B cell (primary cell): ENCODE measurements at regions not wholly inside any gene's neighbourhood (a gene's known extent, or its start where the extent isn't known, plus 50 kb on each side); places are given as distances from the start of the nearest gene placed in this dataset.

ENCODE experiments used
- ATAC-seq: fragments of 200-7000 bp; cut with Tn5 transposase; one replicate; pipeline ENCODE4 v1.10.0; 2021; ENCODE audit warnings: low read depth, mild to moderate bottlenecking, moderate number of reproducible peaks, moderate library complexity
- CTCF ChIA-PET: fragments of 350-600 bp; sonication (Branson Sonifier 250); formaldehyde crosslinking; loops from one replicate; lab custom pipeline; 2021; ENCODE audit warnings: antibody characterized with exemption, inconsistent platforms; lab: Charles Lee
- POLR2A ChIA-PET: fragments of 350-600 bp; sonication (Branson Sonifier 250); formaldehyde crosslinking; loops from one replicate; lab custom pipeline; 2021; ENCODE audit warnings: antibody characterized with exemption; lab: Charles Lee
- DNase-seq: peaks from one replicate; pipeline ENCODE4 v3.0.0; 2013
- H2AFZ ChIP-seq: 2 replicates; pipeline ENCODE4 v1.6.1; 2012; ENCODE audit warnings: mild to moderate bottlenecking, low read depth, low read length; ENCODE audit not compliant: insufficient read depth, poor library complexity, severe bottlenecking
- H3K27ac ChIP-seq, 2 donors: 1 replicate in 1 of 2; 2 replicates in 1 of 2; pipeline ENCODE4 v1.5.1; 2012 to 2013; ENCODE audit warnings: low read length in 2 of 2, mild to moderate bottlenecking in 2 of 2, moderate library complexity in 1 of 2
- H3K27me3 ChIP-seq, 4 experiments: fragments of 200-600 bp in 1 of 4; sonication (generic) in 1 of 4; replicated peaks in 1 of 4; 1 replicate in 2 of 4; 2 replicates in 2 of 4; pipeline versions ENCODE4 v1.6.1 to v1.7.0; 2013 to 2016; ENCODE audit warnings: low read length in 3 of 4, mild to moderate bottlenecking in 2 of 4, mixed read lengths in 1 of 4, moderate library complexity in 1 of 4; ENCODE audit not compliant: insufficient read depth in 4 of 4, control insufficient read depth in 3 of 4; ENCODE audit errors: control extremely low read depth in 1 of 4
- H3K36me3 ChIP-seq, 2 experiments: replicated peaks in 1 of 2; 1 replicate in 1 of 2; 2 replicates in 1 of 2; pipeline versions ENCODE4 v1.6.1 to v1.7.1; 2013; ENCODE audit warnings: low read length in 1 of 2; ENCODE audit not compliant: insufficient read depth in 2 of 2, control insufficient read depth in 1 of 2; ENCODE audit errors: control extremely low read depth in 1 of 2, extremely low read depth in 1 of 2
- H3K4me1 ChIP-seq, 2 donors: fragments of 200-600 bp in 1 of 2; sonication (generic) in 1 of 2; 1 replicate in 1 of 2; 2 replicates in 1 of 2; pipeline versions ENCODE4 v1.5.1 to v1.6.1; 2013 to 2017; ENCODE audit warnings: low read length in 2 of 2; ENCODE audit not compliant: control insufficient read depth in 2 of 2, insufficient read depth in 2 of 2
- H3K4me2 ChIP-seq: replicated peaks from 2 replicates; pipeline ENCODE3; 2012; ENCODE audit warnings: mild to moderate bottlenecking, low read depth, low read length; ENCODE audit not compliant: poor library complexity, severe bottlenecking
- H3K4me3 ChIP-seq, 5 experiments: fragments of 200-600 bp in 1 of 5; sonication (generic) in 1 of 5; 1 replicate in 3 of 5; 2 replicates in 2 of 5; pipeline versions ENCODE4 v1.5.1 to v1.7.0; 2011 to 2016; ENCODE audit warnings: low read length in 4 of 5, mild to moderate bottlenecking in 4 of 5, low read depth in 2 of 5, control low read depth in 1 of 5, moderate library complexity in 1 of 5; ENCODE audit not compliant: insufficient read depth in 1 of 5; ENCODE audit errors: control extremely low read depth in 1 of 5, extremely low read depth in 1 of 5
- H3K79me2 ChIP-seq: fragments of 200-600 bp; sonication (generic); one replicate; pipeline ENCODE4 v1.6.0; 2016; ENCODE audit warnings: low read length; ENCODE audit not compliant: control insufficient read depth, insufficient read depth
- H3K9ac ChIP-seq: fragments of 200-600 bp; sonication (generic); 2 replicates; pipeline ENCODE4 v1.6.1; 2017; ENCODE audit warnings: mild to moderate bottlenecking, low read length, moderate library complexity
- H3K9me3 ChIP-seq, 3 donors: one replicate each; pipeline versions ENCODE4 v1.6.1 to v1.7.1; 2013; ENCODE audit warnings: low read length in 2 of 3; ENCODE audit not compliant: control insufficient read depth in 2 of 3, insufficient read depth in 1 of 3; ENCODE audit errors: control extremely low read depth in 1 of 3
- H4K20me1 ChIP-seq: 2 replicates; pipeline ENCODE4 v1.6.0; 2012; ENCODE audit warnings: mild to moderate bottlenecking, low read length; ENCODE audit not compliant: insufficient read depth, control insufficient read depth, poor library complexity, severe bottlenecking
- H3K27ac Mint-ChIP-seq: one replicate; pipeline ENCODE4 v1.8.0; 2021; ENCODE audit warnings: mixed read lengths
- H3K27me3 Mint-ChIP-seq: one replicate; pipeline ENCODE4 v1.8.0; 2021; ENCODE audit warnings: mixed read lengths
- H3K4me1 Mint-ChIP-seq: one replicate; pipeline ENCODE4 v1.8.0; 2021; ENCODE audit warnings: mixed read lengths
- H3K4me3 Mint-ChIP-seq: one replicate; pipeline ENCODE4 v1.8.0; 2021; ENCODE audit warnings: mixed read lengths
- H3K9me3 Mint-ChIP-seq: one replicate; pipeline ENCODE4 v1.8.0; 2022; ENCODE audit warnings: mixed read lengths; ENCODE audit not compliant: insufficient read depth
- EZH2 ChIP-seq: IDR thresholded peaks from 2 replicates; pipeline ENCODE4 v1.6.1; 2012; ENCODE audit warnings: borderline replicate concordance, low read depth, mild to moderate bottlenecking, moderate library complexity, low read length; ENCODE audit not compliant: insufficient read depth, poor library complexity, severe bottlenecking
- WGBS: methylation state at CpG from one replicate; pipeline ENCODE4 v1.1.5; 2013; ENCODE audit warnings: missing lambda C conversion rate; ENCODE audit not compliant: insufficient coverage; 5-methylcytosine and 5-hydroxymethylcytosine counted together
- intact Hi-C: fragments of 100-400 bp; cut with micrococcal nuclease; formaldehyde crosslinking; loops from one replicate; pipeline ENCODE4 v1.10.0; 2022
- TF ChIP-seq, protein P1 (sequence below): fragments of 200-600 bp; IDR thresholded peaks from one replicate; pipeline ENCODE4 v1.8.0; 2022; ENCODE audit warnings: antibody characterized with exemption, mild to moderate bottlenecking

GRCh38 chr4:99710681-99711345 lies 53.2 kb upstream of the C4orf54 start:
- no peaks in the 10 kb centered on the region for H3K36me3 ChIP-seq
- ATAC-seq (no peak), DNase-seq (no peak)
- no peaks in the 10 kb centered on the region for H3K9me3 ChIP-seq
- no peaks in the 10 kb centered on the region for H3K9me3 Mint-ChIP-seq
- no peaks in the 10 kb centered on the region for H3K4me1 ChIP-seq
- no peaks in the 10 kb centered on the region for H3K27me3 ChIP-seq
- intact Hi-C loops, result no loop called here
- H3K27ac Mint-ChIP-seq, result no peak overlapping the region
- H3K27ac ChIP-seq, result no peak overlapping the region
- H3K4me3 ChIP-seq, result no peak overlapping the region
- no peak overlapping the region for H3K4me3 Mint-ChIP-seq
- ChIA-PET CTCF (interaction anchor here (0.7 to 1.4 kb wide), 2 partner anchors 9 to 101 kb away, joined by 3 to 5 read pairs; no protein-coding TSS in a partner anchor), POLR2A (no interaction called here)
- H2AFZ ChIP-seq, result no peak overlapping the region
- H3K79me2 ChIP-seq, result no peaks in the 10 kb centered on the region
- H3K9ac ChIP-seq, result no peak overlapping the region
- H3K27me3 Mint-ChIP-seq, result peaks cover 3% of the 10 kb centered on the region
- WGBS, result no CpG with 5 or more reads among the region's 1 CpG
- H3K4me2 ChIP-seq, result no peak overlapping the region
- no peaks in the 10 kb centered on the region for H3K4me1 Mint-ChIP-seq
- TF ChIP-seq, protein P1, sequence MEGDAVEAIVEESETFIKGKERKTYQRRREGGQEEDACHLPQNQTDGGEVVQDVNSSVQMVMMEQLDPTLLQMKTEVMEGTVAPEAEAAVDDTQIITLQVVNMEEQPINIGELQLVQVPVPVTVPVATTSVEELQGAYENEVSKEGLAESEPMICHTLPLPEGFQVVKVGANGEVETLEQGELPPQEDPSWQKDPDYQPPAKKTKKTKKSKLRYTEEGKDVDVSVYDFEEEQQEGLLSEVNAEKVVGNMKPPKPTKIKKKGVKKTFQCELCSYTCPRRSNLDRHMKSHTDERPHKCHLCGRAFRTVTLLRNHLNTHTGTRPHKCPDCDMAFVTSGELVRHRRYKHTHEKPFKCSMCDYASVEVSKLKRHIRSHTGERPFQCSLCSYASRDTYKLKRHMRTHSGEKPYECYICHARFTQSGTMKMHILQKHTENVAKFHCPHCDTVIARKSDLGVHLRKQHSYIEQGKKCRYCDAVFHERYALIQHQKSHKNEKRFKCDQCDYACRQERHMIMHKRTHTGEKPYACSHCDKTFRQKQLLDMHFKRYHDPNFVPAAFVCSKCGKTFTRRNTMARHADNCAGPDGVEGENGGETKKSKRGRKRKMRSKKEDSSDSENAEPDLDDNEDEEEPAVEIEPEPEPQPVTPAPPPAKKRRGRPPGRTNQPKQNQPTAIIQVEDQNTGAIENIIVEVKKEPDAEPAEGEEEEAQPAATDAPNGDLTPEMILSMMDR, result no peak
- no peaks in the 10 kb centered on the region for H4K20me1 ChIP-seq

- H3K4me2 ChIP-seq, result no peak overlapping the region
- H3K4me3 ChIP-seq, result no peak overlapping the region
- no peak for TF ChIP-seq EZH2
- TF ChIP-seq, protein P1, result no peak
- intact Hi-C loops, result no loop called here
- no peak overlapping the region for H3K4me3 Mint-ChIP-seq
- H3K27ac Mint-ChIP-seq, result no peak overlapping the region
- no peaks in the 10 kb centered on the region for H3K36me3 ChIP-seq
- no peaks in the 10 kb centered on the region for H3K9me3 Mint-ChIP-seq
- no peaks in the 10 kb centered on the region for H3K79me2 ChIP-seq
- H3K9me3 ChIP-seq, result no peaks in the 10 kb centered on the region
- H3K9ac ChIP-seq, result no peak overlapping the region
- no peak for ATAC-seq
- H3K27me3 Mint-ChIP-seq, result peaks cover 3% of the 10 kb centered on the region
- no peak for DNase-seq
- H3K4me1 ChIP-seq, result no peaks in the 10 kb centered on the region
- CTCF ChIA-PET, result no interaction called here
- no peaks in the 10 kb centered on the region for H3K27me3 ChIP-seq
- POLR2A ChIA-PET, result no interaction called here
- H2AFZ ChIP-seq, result no peak overlapping the region
- no peaks in the 10 kb centered on the region for H4K20me1 ChIP-seq
- no peak overlapping the region for H3K27ac ChIP-seq
- no peaks in the 10 kb centered on the region for H3K4me1 Mint-ChIP-seq
Measured at GRCh38 chr4:99710020-99710419, 52.4 kb upstream of the C4orf54 start.
